ENCODE measurements at regions not wholly inside any gene's neighbourhood (a gene's known extent, or its start where the extent isn't known, plus 50 kb on each side); places are given as distances from the start of the nearest gene placed in this dataset.

DNA sequence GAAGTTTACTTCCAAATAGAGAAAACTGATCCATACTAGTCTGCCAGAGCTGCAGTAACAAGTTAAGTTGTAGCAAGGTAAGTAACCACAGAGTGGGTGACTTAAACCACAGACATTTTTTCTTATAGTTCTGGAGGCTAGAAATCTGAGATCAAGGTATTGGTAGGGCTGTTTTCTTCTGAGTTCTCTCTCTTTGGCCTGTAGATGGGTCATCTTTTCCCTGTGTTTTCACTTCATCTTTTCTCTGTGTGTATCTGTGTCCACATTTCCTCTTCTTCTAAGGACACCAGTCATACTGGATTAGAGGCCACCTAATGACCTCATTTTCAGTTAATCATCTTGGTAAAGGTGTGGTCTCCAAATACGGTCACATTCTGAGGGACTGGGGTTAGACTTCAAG lies 142.9 kb upstream of the MEX3C start:
- Histone ChIP-seq H3K9ac (ENCODE audit: low read length) (no peak overlapping the region), H3K27ac (ENCODE audit: low read depth, low read length) (no peak overlapping the region), H3K9me3 (ENCODE audit: control insufficient read depth in 1 of 2, insufficient read depth in 1 of 2, low read depth in 1 of 2, low read length in 2 of 2) (no peaks in the 10 kb centered on the region), H3K79me2 (ENCODE audit: insufficient read depth, low read length) (no peaks in the 10 kb centered on the region), H3K36me3 (ENCODE audit: control insufficient read depth in 1 of 2, insufficient read depth in 2 of 2, low read length in 2 of 2) (no peaks in the 10 kb centered on the region), H3K4me2 (ENCODE audit: low read length) (no peak overlapping the region), H4K20me1 (ENCODE audit: insufficient read depth) (no peaks in the 10 kb centered on the region), H2AFZ (ENCODE audit: low read depth, low read length, poor library complexity, severe bottlenecking) (no peak overlapping the region), H3K9me2 (ENCODE audit: insufficient read depth) (no peaks in the 10 kb centered on the region), H3K4me1 (ENCODE audit: control insufficient read depth in 1 of 2, insufficient read depth in 2 of 2, low read length in 2 of 2) (no peaks in the 10 kb centered on the region; a peak in 1 of 4 replicates), H3K4me3 (replicated peaks in 1 of 2; ENCODE audit: low read depth in 1 of 2, low read length in 2 of 2) (no peak overlapping the region), H3K27me3 (ENCODE audit: insufficient read depth, low read length) (no peaks in the 10 kb centered on the region)
- ChIA-PET RAD21 (ENCODE audit: low non-redundant PET in 1 of 2, low total read pairs in 2 of 2, uncharacterized antibody in 2 of 2, unreplicated experiment in 2 of 2) (no interaction called here), CTCF (no interaction called here), POLR2A (no interaction called here)
- DNase-seq (ENCODE audit: low read depth, low spot score) (no peak), ATAC-seq (no peak)
- intact Hi-C loops (cut with micrococcal nuclease), result no loop called here
- no peak for TF ChIP-seq SRF (IDR thresholded peaks at IDR 0.05; ENCODE audit: low read depth)
- BruUV-seq (replicated peaks), result no TSS peak

GRCh38 chr18:51342815-51343214 lies 145.3 kb upstream of the MEX3C start:
- Histone ChIP-seq H3K9me2 (ENCODE audit: insufficient read depth) (no peaks in the 10 kb centered on the region), H3K36me3 (ENCODE audit: control insufficient read depth in 1 of 2, insufficient read depth in 2 of 2, low read length in 2 of 2) (no peaks in the 10 kb centered on the region), H3K9ac (ENCODE audit: low read length) (no peak overlapping the region), H3K79me2 (ENCODE audit: insufficient read depth, low read length) (no peaks in the 10 kb centered on the region), H2AFZ (ENCODE audit: low read depth, low read length, poor library complexity, severe bottlenecking) (no peak overlapping the region), H3K4me1 (ENCODE audit: control insufficient read depth in 1 of 2, insufficient read depth in 2 of 2, low read length in 2 of 2) (no peaks in the 10 kb centered on the region; a peak in 1 of 4 replicates), H4K20me1 (ENCODE audit: insufficient read depth) (no peaks in the 10 kb centered on the region), H3K27me3 (ENCODE audit: insufficient read depth, low read length) (peaks cover 10% of the 10 kb centered on the region), H3K27ac (ENCODE audit: low read depth, low read length) (no peak overlapping the region), H3K4me2 (ENCODE audit: low read length) (no peak overlapping the region), H3K9me3 (ENCODE audit: control insufficient read depth in 1 of 2, insufficient read depth in 1 of 2, low read depth in 1 of 2, low read length in 2 of 2) (no peaks in the 10 kb centered on the region), H3K4me3 (replicated peaks in 1 of 2; ENCODE audit: low read depth in 1 of 2, low read length in 2 of 2) (no peak overlapping the region)
- ATAC-seq (no peak), DNase-seq (ENCODE audit: low read depth, low spot score) (no peak)
- BruUV-seq (replicated peaks), result no TSS peak
- ChIA-PET POLR2A (no interaction called here), RAD21 (ENCODE audit: low non-redundant PET in 1 of 2, low total read pairs in 2 of 2, uncharacterized antibody in 2 of 2, unreplicated experiment in 2 of 2) (no interaction called here), CTCF (no interaction called here)
- TF ChIP-seq JUND (IDR thresholded peaks at IDR 0.05) (no peak), ZNF274 (IDR thresholded peaks at IDR 0.05; ENCODE audit: low read depth, low read length) (no peak)
- TF ChIP-seq, protein P1, sequence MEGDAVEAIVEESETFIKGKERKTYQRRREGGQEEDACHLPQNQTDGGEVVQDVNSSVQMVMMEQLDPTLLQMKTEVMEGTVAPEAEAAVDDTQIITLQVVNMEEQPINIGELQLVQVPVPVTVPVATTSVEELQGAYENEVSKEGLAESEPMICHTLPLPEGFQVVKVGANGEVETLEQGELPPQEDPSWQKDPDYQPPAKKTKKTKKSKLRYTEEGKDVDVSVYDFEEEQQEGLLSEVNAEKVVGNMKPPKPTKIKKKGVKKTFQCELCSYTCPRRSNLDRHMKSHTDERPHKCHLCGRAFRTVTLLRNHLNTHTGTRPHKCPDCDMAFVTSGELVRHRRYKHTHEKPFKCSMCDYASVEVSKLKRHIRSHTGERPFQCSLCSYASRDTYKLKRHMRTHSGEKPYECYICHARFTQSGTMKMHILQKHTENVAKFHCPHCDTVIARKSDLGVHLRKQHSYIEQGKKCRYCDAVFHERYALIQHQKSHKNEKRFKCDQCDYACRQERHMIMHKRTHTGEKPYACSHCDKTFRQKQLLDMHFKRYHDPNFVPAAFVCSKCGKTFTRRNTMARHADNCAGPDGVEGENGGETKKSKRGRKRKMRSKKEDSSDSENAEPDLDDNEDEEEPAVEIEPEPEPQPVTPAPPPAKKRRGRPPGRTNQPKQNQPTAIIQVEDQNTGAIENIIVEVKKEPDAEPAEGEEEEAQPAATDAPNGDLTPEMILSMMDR (IDR thresholded peaks at IDR 0.05 in 2 of 3, conservative IDR thresholded peaks at IDR 0.05 in 1 of 3; ENCODE audit: borderline replicate concordance in 1 of 3, insufficient read depth in 1 of 3, low read depth in 2 of 3, low read length in 2 of 3), result no peak
- intact Hi-C loops (cut with micrococcal nuclease), result no loop called here

Data from HCT116 (cell line).